HFFc6 (cell line): ENCODE measurements at regions not wholly inside any gene's neighbourhood (a gene's known extent, or its start where the extent isn't known, plus 50 kb on each side); places are given as distances from the start of the nearest gene placed in this dataset.

Source experiments
- DNase-seq: peaks from one replicate; pipeline ENCODE4 v3.0.0-alpha.2; 2018
- H3K27ac Mint-ChIP-seq: 2 replicates; pipeline ENCODE4 v1.8.0; 2020; ENCODE audit warnings: mild to moderate bottlenecking, mixed read lengths
- H3K27me3 Mint-ChIP-seq: 2 replicates; pipeline ENCODE4 v1.8.0; 2021; ENCODE audit warnings: mild to moderate bottlenecking, moderate library complexity, mixed read lengths; ENCODE audit not compliant: insufficient read depth
- H3K36me3 Mint-ChIP-seq: 2 replicates; pipeline ENCODE4 v1.8.0; 2021; ENCODE audit warnings: low read depth, mixed read lengths
- H3K4me1 Mint-ChIP-seq: 2 replicates; pipeline ENCODE4 v1.8.0; 2020; ENCODE audit warnings: low read depth, mixed read lengths
- H3K4me3 Mint-ChIP-seq: 2 replicates; pipeline ENCODE4 v1.8.0; 2020; ENCODE audit warnings: mild to moderate bottlenecking, moderate library complexity, mixed read lengths
- H3K9me3 Mint-ChIP-seq: 2 replicates; pipeline ENCODE4 v1.8.0; 2020; ENCODE audit warnings: mild to moderate bottlenecking, mixed read lengths
- CTCF ChIP-seq: fragments of 200-600 bp; sonication (generic); IDR thresholded peaks from 2 replicates; pipeline ENCODE4 v1.5.0; 2021; ENCODE audit warnings: antibody characterized with exemption, mild to moderate bottlenecking

- no peak for TF ChIP-seq CTCF
- Mint-ChIP-seq H3K9me3 (peaks cover 29% of the 10 kb centered on the region), H3K27me3 (no peaks in the 10 kb centered on the region; the same call in 1 of the 2 replicates), H3K4me1 (no peaks in the 10 kb centered on the region), H3K27ac (no peak overlapping the region), H3K4me3 (no peak overlapping the region), H3K36me3 (no peaks in the 10 kb centered on the region)
- DNase-seq, result no peak
Observed at GRCh38 chr1:73040811-73041210, 758.5 kb upstream of the NEGR1 start.

- no peaks in the 10 kb centered on the region for H3K27me3 Mint-ChIP-seq
Observed at GRCh38 chr1:73034271-73034670, 751.9 kb upstream of the NEGR1 start.

GRCh38 chr1:73033640-73034039, 751.3 kb upstream of the NEGR1 start:
- Mint-ChIP-seq H3K9me3 (peaks cover 4% of the 10 kb centered on the region), H3K4me1 (no peaks in the 10 kb centered on the region), H3K27me3 (no peaks in the 10 kb centered on the region), H3K36me3 (no peaks in the 10 kb centered on the region), H3K4me3 (no peak overlapping the region), H3K27ac (no peak overlapping the region)
- DNase-seq, result no peak
- no peak for TF ChIP-seq CTCF

More at GRCh38 chr1:73034271-73034670, 751.9 kb upstream of the NEGR1 start:
- Mint-ChIP-seq H3K4me3 (no peak overlapping the region), H3K9me3 (peaks cover 4% of the 10 kb centered on the region), H3K27ac (no peak overlapping the region), H3K4me1 (no peaks in the 10 kb centered on the region), H3K36me3 (no peaks in the 10 kb centered on the region)
- no peak for TF ChIP-seq CTCF
- DNase-seq, result no peak

- H3K4me1 Mint-ChIP-seq, result no peaks in the 10 kb centered on the region
- H3K27me3 Mint-ChIP-seq, result no peaks in the 10 kb centered on the region
- H3K27ac Mint-ChIP-seq, result no peak overlapping the region
- DNase-seq, result no peak
- TF ChIP-seq CTCF, result no peak
- H3K9me3 Mint-ChIP-seq, result peaks cover 4% of the 10 kb centered on the region
- no peaks in the 10 kb centered on the region for H3K36me3 Mint-ChIP-seq
- no peak overlapping the region for H3K4me3 Mint-ChIP-seq
Observed at GRCh38 chr1:73029571-73029970, 747.2 kb upstream of the NEGR1 start.

- H3K9me3 Mint-ChIP-seq, result no peaks in the 10 kb centered on the region; the same call in 1 of the 2 replicates
- no peak overlapping the region for H3K27ac Mint-ChIP-seq
- H3K27me3 Mint-ChIP-seq, result no peaks in the 10 kb centered on the region
- H3K4me1 Mint-ChIP-seq, result no peaks in the 10 kb centered on the region
- DNase-seq, result no peak
- no peaks in the 10 kb centered on the region for H3K36me3 Mint-ChIP-seq
- no peak for TF ChIP-seq CTCF
- H3K4me3 Mint-ChIP-seq, result no peak overlapping the region
Observed at GRCh38 chr1:73026114-73026513, 743.8 kb upstream of the NEGR1 start.

- H3K4me3 Mint-ChIP-seq, result no peak overlapping the region
- TF ChIP-seq CTCF, result no peak
- H3K27ac Mint-ChIP-seq, result no peak overlapping the region
- H3K36me3 Mint-ChIP-seq, result no peaks in the 10 kb centered on the region
- no peaks in the 10 kb centered on the region; the same call in 1 of the 2 replicates for H3K9me3 Mint-ChIP-seq
- no peaks in the 10 kb centered on the region for H3K4me1 Mint-ChIP-seq
- no peak for DNase-seq
- no peaks in the 10 kb centered on the region for H3K27me3 Mint-ChIP-seq
Observed at GRCh38 chr1:73009938-73010337, 727.6 kb upstream of the NEGR1 start.
